A549 (cell line): ENCODE measurements at regions not wholly inside any gene's neighbourhood (a gene's known extent, or its start where the extent isn't known, plus 50 kb on each side); places are given as distances from the start of the nearest gene placed in this dataset.

Experiments
- ATAC-seq, 2 experiments: fragments of 200-7000 bp in 1 of 2; fragments of >200 bp in 1 of 2; cut with Nextera tagmentation in 1 of 2; cut with Tn5 transposase in 1 of 2; 3 replicates each; pipeline versions ENCODE4 v1.8.0 to v1.9.1; 2018 to 2020; ENCODE audit warnings: mild to moderate bottlenecking in 1 of 2, moderate library complexity in 1 of 2
- CTCF ChIA-PET: fragments of 300-600 bp; sonication (Branson Sonifier 250); formaldehyde crosslinking; extraction: SDS; loops from one replicate; lab custom pipeline; 2021; ENCODE audit warnings: antibody characterized with exemption, inconsistent platforms; lab: Yijun Ruan, JAX
- POLR2A ChIA-PET: fragments of 350-600 bp; formaldehyde crosslinking; extraction: SDS; loops from one replicate; lab custom pipeline; 2021; ENCODE audit warnings: antibody characterized with exemption, inconsistent platforms; lab: Yijun Ruan, JAX
- DNase-seq, 2 experiments: peaks; one replicate each; pipeline versions ENCODE4 v3.0.0 to v3.0.0-alpha.2; 2011 to 2016; ENCODE audit warnings: low read depth in 1 of 2, low spot score in 1 of 2
- FAIRE-seq: peaks from 2 replicates; lab custom pipeline; 2011; peaks lifted over from hg19 to GRCh38; lab: Jason Lieb, UNC
- H3K27ac ChIP-seq, 2 experiments: fragments of >200 bp; sonication (Bioruptor Twin); formaldehyde crosslinking; 3 replicates each; pipeline ENCODE4 v1.5.1; 2016 to 2017
- H3K4me1 ChIP-seq: fragments of >200 bp; sonication (Bioruptor Twin); formaldehyde crosslinking; 3 replicates; pipeline ENCODE4 v1.6.1; 2016
- H3K4me2 ChIP-seq: fragments of >200 bp; sonication (Bioruptor Twin); formaldehyde crosslinking; 3 replicates; pipeline ENCODE4 v1.6.1; 2016
- H3K4me3 ChIP-seq: fragments of >200 bp; sonication (Bioruptor Twin); formaldehyde crosslinking; 3 replicates; pipeline ENCODE4 v1.5.1; 2016
- H3K9me3 ChIP-seq: fragments of >200 bp; sonication (Bioruptor Twin); formaldehyde crosslinking; 3 replicates; pipeline ENCODE4 v1.6.1; 2016
- ATOH8 ChIP-seq: fragments of 250-450 bp; sonication (Bioruptor Pico); IDR thresholded peaks from 2 replicates; pipeline ENCODE4 v1.5.0; 2020; ENCODE audit warnings: low read depth, mild to moderate bottlenecking, moderate library complexity
- BCL3 ChIP-seq: fragments of >200 bp; sonication (Bioruptor Twin); formaldehyde crosslinking; IDR thresholded peaks from 3 replicates; pipeline ENCODE4 v1.6.1; 2016
- BHLHE40 ChIP-seq: IDR thresholded peaks from 2 replicates; pipeline ENCODE4 v1.6.1; 2012; ENCODE audit warnings: low read depth, low read length, inconsistent platforms
- CBX2 ChIP-seq: fragments of 200-600 bp; sonication (generic); IDR thresholded peaks from 2 replicates; pipeline ENCODE4 v1.6.1; 2016; ENCODE audit warnings: low read depth, mild to moderate bottlenecking, borderline replicate concordance
- CHD4 ChIP-seq: fragments of 200-600 bp; sonication (generic); IDR thresholded peaks from 2 replicates; pipeline ENCODE4 v1.6.1; 2016; ENCODE audit warnings: antibody characterized with exemption, mild to moderate bottlenecking, borderline replicate concordance
- E2F6 ChIP-seq: IDR thresholded peaks from 2 replicates; pipeline ENCODE4 v1.6.1; 2012; ENCODE audit warnings: low read depth, borderline replicate concordance
- EHMT2 ChIP-seq: fragments of 200-600 bp; sonication (generic); IDR thresholded peaks from 2 replicates; pipeline ENCODE4 v1.6.1; 2016; ENCODE audit warnings: antibody characterized with exemption, low read depth, mild to moderate bottlenecking, moderate library complexity
- EP300 ChIP-seq, 2 experiments: fragments of >200 bp; sonication (Bioruptor Twin); formaldehyde crosslinking; IDR thresholded peaks; 2 replicates in 1 of 2; 3 replicates in 1 of 2; pipeline ENCODE4 v1.6.1; 2016 to 2017
- FOSL2 ChIP-seq, 2 experiments: fragments of 450-650 bp in 1 of 2; fragments of >200 bp in 1 of 2; sonication (Bioruptor Twin) in 1 of 2; formaldehyde crosslinking; IDR thresholded peaks; 2 replicates each; pipeline versions ENCODE4 v1.5.0 to v1.6.1; 2016 to 2020; ENCODE audit warnings: mild to moderate bottlenecking in 1 of 2, moderate library complexity in 1 of 2
- GATA3 ChIP-seq: IDR thresholded peaks from 2 replicates; pipeline ENCODE4 v1.6.1; 2012; ENCODE audit warnings: borderline replicate concordance
- HDAC2 ChIP-seq: fragments of 200-600 bp; sonication (generic); IDR thresholded peaks from 2 replicates; pipeline ENCODE4 v1.6.1; 2016
- HES2 ChIP-seq: fragments of >200 bp; sonication (Bioruptor Twin); formaldehyde crosslinking; IDR thresholded peaks from 2 replicates; pipeline ENCODE4 v1.6.1; 2016
- HMGXB4 ChIP-seq: fragments of 250-450 bp; sonication (Bioruptor Pico); IDR thresholded peaks from 2 replicates; pipeline ENCODE4 v1.5.0; 2021; ENCODE audit warnings: mild to moderate bottlenecking, moderate library complexity, borderline replicate concordance
- HOXB13 ChIP-seq: fragments of 250-450 bp; sonication (Bioruptor Pico); IDR thresholded peaks from 2 replicates; pipeline ENCODE4 v1.5.0; 2020; ENCODE audit warnings: low read depth, mild to moderate bottlenecking, moderate library complexity
- HOXB5 ChIP-seq: fragments of 250-450 bp; sonication (Bioruptor Pico); IDR thresholded peaks from 2 replicates; pipeline ENCODE4 v1.5.0; 2020; ENCODE audit warnings: mild to moderate bottlenecking, moderate library complexity
- JUN ChIP-seq, 2 experiments: fragments of >200 bp; sonication (Bioruptor Twin); formaldehyde crosslinking; IDR thresholded peaks; 2 replicates in 1 of 2; 3 replicates in 1 of 2; pipeline ENCODE4 v1.6.1; 2016 to 2017
- KDM5A ChIP-seq: fragments of 200-600 bp; sonication (generic); IDR thresholded peaks from 2 replicates; pipeline ENCODE4 v1.6.1; 2016; ENCODE audit warnings: antibody characterized with exemption, mild to moderate bottlenecking
- MAFK ChIP-seq: fragments of 450-650 bp; IDR thresholded peaks from 2 replicates; pipeline ENCODE4 v1.6.1; 2014; ENCODE audit not compliant: partially characterized antibody
- MAX ChIP-seq: IDR thresholded peaks from 2 replicates; pipeline ENCODE4 v1.6.1; 2012
- MAZ ChIP-seq: fragments of 150-350 bp; IDR thresholded peaks from 2 replicates; pipeline ENCODE4 v1.6.1; 2014; ENCODE audit warnings: antibody characterized with exemption, low read depth, low read length, borderline replicate concordance
- MYC ChIP-seq: IDR thresholded peaks from 2 replicates; pipeline ENCODE4 v1.6.1; 2012; ENCODE audit warnings: mild to moderate bottlenecking, inconsistent platforms, low read length, improper control_type of control experiment, borderline replicate concordance
- RAD21 ChIP-seq, 2 experiments: fragments of >200 bp in 1 of 2; sonication (Bioruptor Twin) in 1 of 2; formaldehyde crosslinking in 1 of 2; IDR thresholded peaks in 1 of 2; conservative IDR thresholded peaks in 1 of 2; 2 replicates in 1 of 2; 3 replicates in 1 of 2; pipeline ENCODE4 v1.6.1; 2012 to 2018; ENCODE audit warnings: inconsistent platforms in 1 of 2
- RFX5 ChIP-seq: fragments of 450-650 bp; IDR thresholded peaks from 2 replicates; pipeline ENCODE4 v1.7.1; 2014; ENCODE audit warnings: antibody characterized with exemption, mild to moderate bottlenecking, moderate library complexity
- SMC3 ChIP-seq: fragments of >200 bp; sonication (Bioruptor Twin); formaldehyde crosslinking; IDR thresholded peaks from 3 replicates; pipeline ENCODE4 v1.6.1; 2018; ENCODE audit warnings: inconsistent platforms
- TP53 ChIP-seq: fragments of 250-450 bp; sonication (Bioruptor Pico); IDR thresholded peaks from 2 replicates; pipeline ENCODE4 v1.5.0; 2021; ENCODE audit warnings: mild to moderate bottlenecking, moderate library complexity
- USF2 ChIP-seq: fragments of 450-650 bp; IDR thresholded peaks from 2 replicates; pipeline ENCODE4 v1.6.1; 2014; ENCODE audit warnings: antibody characterized with exemption
- ZC3H11A ChIP-seq: fragments of 450-650 bp; IDR thresholded peaks from 2 replicates; pipeline ENCODE4 v1.6.1; 2014; ENCODE audit warnings: antibody characterized with exemption, mild to moderate bottlenecking
- WGBS: methylation state at CpG from one replicate; pipeline ENCODE4 v1.1.6; 2017; ENCODE audit errors: missing lambda C conversion rate; 5-methylcytosine and 5-hydroxymethylcytosine counted together

- 79% methylated on average over 4 of the region's 4 CpGs for WGBS
- CTCF ChIA-PET: no interaction called here
- Histone ChIP-seq H3K27ac (no peak overlapping the region), H3K4me3 (no peak overlapping the region), H3K4me1 (no peaks in the 10 kb centered on the region), H3K9me3 (no peaks in the 10 kb centered on the region), H3K4me2 (no peak overlapping the region)
- no peak for ATAC-seq
- FAIRE-seq: no peak
- POLR2A ChIA-PET: no interaction called here
- no peak for DNase-seq
- TF ChIP-seq JUN (IDR thresholded peaks at IDR 0.05): no peak
- no peak for TF ChIP-seq ZC3H11A
- no peak for TF ChIP-seq HDAC2
- TF ChIP-seq E2F6: no peak
- TF ChIP-seq USF2: no peak
- no peak for TF ChIP-seq FOSL2 (IDR thresholded peaks at IDR 0.05)
- TF ChIP-seq FOSL2 (CRISPR knock-in tag; IDR thresholded peaks at IDR 0.05): no peak
- TF ChIP-seq HES2: no peak
- TF ChIP-seq TP53: no peak
- TF ChIP-seq ATOH8 (CRISPR knock-in tag): no peak
- TF ChIP-seq RAD21 (conservative IDR thresholded peaks at IDR 0.05 in 1 of 2, IDR thresholded peaks at IDR 0.05 in 1 of 2): no peak
- no peak for TF ChIP-seq MAZ
- TF ChIP-seq CHD4: no peak
These were observed 379.0 kb upstream of the CNR1 start for GRCh38 chr6:88544986-88545612.

- 42% methylated on average over 4 of the region's 4 CpGs for WGBS
- FAIRE-seq (no peak), ATAC-seq (no peak)
These were observed 373.2 kb upstream of the CNR1 start for GRCh38 chr6:88539295-88539764.

GRCh38 chr6:88538840-88539239, 372.7 kb upstream of the CNR1 start:
- H3K4me1 ChIP-seq: no peaks in the 10 kb centered on the region
- DNase-seq (no peak), FAIRE-seq (no peak), ATAC-seq (no peak)
- no peak overlapping the region for H3K27ac ChIP-seq
- no peaks in the 10 kb centered on the region for H3K9me3 ChIP-seq
- no peak overlapping the region for H3K4me2 ChIP-seq
- 43% methylated on average over 3 of the region's 3 CpGs for WGBS
- CTCF ChIA-PET: no interaction called here
- POLR2A ChIA-PET: no interaction called here
- no peak overlapping the region for H3K4me3 ChIP-seq
- TF ChIP-seq CBX2 (no peak), KDM5A (no peak), HMGXB4 (CRISPR knock-in tag) (no peak), BCL3 (no peak), GATA3 (no peak), MYC (no peak), SMC3 (no peak), EHMT2 (no peak), JUN (IDR thresholded peaks at IDR 0.05) (no peak), MAFK (no peak), HOXB5 (no peak), BHLHE40 (no peak)

More at GRCh38 chr6:88539295-88539764, 373.2 kb upstream of the CNR1 start:
- H3K9me3 ChIP-seq: no peaks in the 10 kb centered on the region
- no peak overlapping the region for H3K4me3 ChIP-seq
- no peak for DNase-seq
- no peaks in the 10 kb centered on the region for H3K4me1 ChIP-seq
- H3K27ac ChIP-seq: no peak overlapping the region
- no peak overlapping the region for H3K4me2 ChIP-seq
- no peak for TF ChIP-seq HOXB5
- no peak for TF ChIP-seq ZC3H11A
- TF ChIP-seq RFX5: no peak
- TF ChIP-seq E2F6: no peak
- TF ChIP-seq MAX: no peak
- no peak for TF ChIP-seq EP300 (IDR thresholded peaks at IDR 0.05)
- TF ChIP-seq HDAC2: no peak
- TF ChIP-seq HOXB13 (CRISPR knock-in tag): no peak
- ChIA-PET CTCF (no interaction called here), POLR2A (no interaction called here)
